SK-N-SH (cell line): ENCODE measurements at regions not wholly inside any gene's neighbourhood (a gene's known extent, or its start where the extent isn't known, plus 50 kb on each side); places are given as distances from the start of the nearest gene placed in this dataset.

Experiments used
- CTCF ChIA-PET: fragments of 300-600, 350-600 bp; formaldehyde crosslinking; extraction: SDS; loops from one replicate; lab custom pipeline; 2021; lab: Yijun Ruan, JAX
- POLR2A ChIA-PET: fragments of 350-600 bp; sonication (Branson Sonifier 250); formaldehyde crosslinking; extraction: SDS; loops from one replicate; lab custom pipeline; 2020; ENCODE audit warnings: antibody characterized with exemption, inconsistent platforms; lab: Yijun Ruan, JAX
- DNase-seq: peaks from one replicate; pipeline ENCODE4 v3.0.0; 2012
- H2AFZ ChIP-seq: fragments of 200-600 bp; sonication (generic); 2 replicates; pipeline ENCODE4 v1.8.1; 2016; ENCODE audit warnings: antibody characterized with exemption, mild to moderate bottlenecking, low read depth
- H3F3A ChIP-seq: fragments of 200-600 bp; sonication (generic); replicated peaks from 2 replicates; pipeline ENCODE3; 2016; ENCODE audit warnings: antibody characterized with exemption, mild to moderate bottlenecking; ENCODE audit not compliant: insufficient read depth
- H3K27ac ChIP-seq, 2 experiments: fragments of 200-500 bp in 1 of 2; fragments of 200-600 bp in 1 of 2; sonication (Bioruptor generic) in 1 of 2; sonication (generic), shearing (Covaris generic) in 1 of 2; 2 replicates each; pipeline versions ENCODE4 v1.5.1 to v1.6.1; 2014 to 2016; ENCODE audit warnings: low read depth in 2 of 2, inconsistent platforms in 1 of 2, low read length in 1 of 2, mild to moderate bottlenecking in 1 of 2, mixed read lengths in 1 of 2
- H3K27me3 ChIP-seq: fragments of 200-600 bp; sonication (generic), shearing (Covaris generic); 2 replicates; pipeline ENCODE4 v1.6.1; 2016; ENCODE audit warnings: mixed run types; ENCODE audit not compliant: insufficient read depth
- H3K36me3 ChIP-seq, 2 experiments: fragments of 200-500 bp in 1 of 2; fragments of 200-600 bp in 1 of 2; sonication (Bioruptor generic) in 1 of 2; sonication (generic) in 1 of 2; replicated peaks in 1 of 2; 2 replicates each; pipeline versions ENCODE3 to v1.5.1; 2014 to 2016; ENCODE audit warnings: low read length in 1 of 2, mild to moderate bottlenecking in 1 of 2; ENCODE audit not compliant: insufficient read depth in 2 of 2, control insufficient read depth in 1 of 2
- H3K4me1 ChIP-seq, 2 experiments: fragments of 200-500 bp in 1 of 2; fragments of 200-600 bp in 1 of 2; sonication (Bioruptor generic) in 1 of 2; sonication (generic), shearing (Covaris generic) in 1 of 2; 2 replicates each; pipeline versions ENCODE4 v1.5.1 to v1.6.1; 2014 to 2016; ENCODE audit warnings: low read depth in 1 of 2, low read length in 1 of 2, mixed run types in 1 of 2; ENCODE audit not compliant: insufficient read depth in 2 of 2, control insufficient read depth in 1 of 2
- H3K4me2 ChIP-seq: fragments of 200-600 bp; sonication (generic), shearing (Covaris generic); 2 replicates; pipeline ENCODE4 v1.6.1; 2017; ENCODE audit warnings: mixed run types
- H3K4me3 ChIP-seq, 2 experiments: fragments of 200-500 bp in 1 of 2; fragments of 200-600 bp in 1 of 2; sonication (Bioruptor generic) in 1 of 2; sonication (generic), shearing (Covaris generic) in 1 of 2; 2 replicates each; pipeline versions ENCODE4 v1.5.1 to v1.8.1; 2014 to 2016; ENCODE audit warnings: low read depth in 2 of 2, inconsistent platforms in 1 of 2, low read length in 1 of 2, mild to moderate bottlenecking in 1 of 2, mixed read lengths in 1 of 2, moderate library complexity in 1 of 2
- H3K79me2 ChIP-seq: fragments of 200-600 bp; sonication (generic); 2 replicates; pipeline ENCODE4 v1.8.1; 2017; ENCODE audit warnings: mild to moderate bottlenecking; ENCODE audit not compliant: insufficient read depth
- H3K9ac ChIP-seq: fragments of 200-600 bp; sonication (generic); 2 replicates; pipeline ENCODE4 v1.6.1; 2017; ENCODE audit warnings: mixed run types
- H3K9me2 ChIP-seq: fragments of 200-600 bp; sonication (generic); 2 replicates; pipeline ENCODE4 v1.6.1; 2017; ENCODE audit warnings: mixed run types
- H3K9me3 ChIP-seq: fragments of 200-600 bp; sonication (generic); 2 replicates; pipeline ENCODE4 v1.6.1; 2017; ENCODE audit warnings: mixed run types, mild to moderate bottlenecking, moderate library complexity
- H4K20me1 ChIP-seq: fragments of 200-600 bp; sonication (generic); 2 replicates; pipeline ENCODE4 v1.6.1; 2017; ENCODE audit warnings: mild to moderate bottlenecking, mixed run types; ENCODE audit not compliant: insufficient read depth
- EP300 ChIP-seq, 2 experiments: IDR thresholded peaks; 2 replicates each; pipeline versions ENCODE4 v1.4.0 to v1.6.1; 2012; ENCODE audit warnings: borderline replicate concordance in 1 of 2, low read depth in 1 of 2, low read length in 1 of 2
- FOSL2 ChIP-seq: IDR thresholded peaks from 2 replicates; pipeline ENCODE4 v1.4.0; 2012; ENCODE audit warnings: low read depth, mild to moderate bottlenecking, moderate library complexity, borderline replicate concordance
- FOXJ3 ChIP-seq: sonication (generic); formaldehyde crosslinking; IDR thresholded peaks from 2 replicates; pipeline ENCODE4 v1.5.1; 2020; ENCODE audit warnings: mild to moderate bottlenecking, missing genetic modification reagents
- GABPA ChIP-seq: IDR thresholded peaks from 2 replicates; pipeline ENCODE4 v1.4.0; 2012; ENCODE audit warnings: low read depth, mild to moderate bottlenecking
- GATA2 ChIP-seq: sonication (generic); formaldehyde crosslinking; IDR thresholded peaks from 2 replicates; pipeline ENCODE4 v1.5.0; 2020; ENCODE audit warnings: mild to moderate bottlenecking, missing genetic modification reagents
- JUND ChIP-seq: IDR thresholded peaks from 2 replicates; pipeline ENCODE4 v1.4.0; 2012
- MAX ChIP-seq: IDR thresholded peaks from 2 replicates; pipeline ENCODE4 v1.4.0; 2012; ENCODE audit warnings: low read depth
- NFIC ChIP-seq: IDR thresholded peaks from 2 replicates; pipeline ENCODE4 v1.4.0; 2012; ENCODE audit warnings: borderline replicate concordance
- POLR2AphosphoS5 ChIP-seq: IDR thresholded peaks from 2 replicates; pipeline ENCODE4 v1.6.1; 2012; ENCODE audit warnings: low read depth, low read length
- RAD21 ChIP-seq: IDR thresholded peaks from 2 replicates; pipeline ENCODE4 v1.6.1; 2012; ENCODE audit warnings: mild to moderate bottlenecking, low read length
- RCOR1 ChIP-seq: fragments of 150-350 bp; IDR thresholded peaks from 2 replicates; pipeline ENCODE4 v1.6.1; 2017; ENCODE audit warnings: antibody characterized with exemption, low read length
- REST ChIP-seq: IDR thresholded peaks from 2 replicates; pipeline ENCODE4 v1.6.1; 2012; ENCODE audit warnings: mild to moderate bottlenecking, low read depth, low read length, moderate library complexity
- RFX5 ChIP-seq: IDR thresholded peaks from 2 replicates; pipeline ENCODE4 v1.6.1; 2012; ENCODE audit warnings: mild to moderate bottlenecking, improper control_type of control experiment, low read length
- RXRA ChIP-seq: IDR thresholded peaks from 2 replicates; pipeline ENCODE4 v1.4.0; 2012; ENCODE audit warnings: low read depth, mild to moderate bottlenecking, borderline replicate concordance
- SMC3 ChIP-seq: IDR thresholded peaks from 2 replicates; pipeline ENCODE4 v1.6.1; 2012; ENCODE audit warnings: low read depth, low read length, improper control_type of control experiment
- TEAD4 ChIP-seq: IDR thresholded peaks from 2 replicates; pipeline ENCODE4 v1.4.0; 2012; ENCODE audit warnings: mild to moderate bottlenecking, borderline replicate concordance; ENCODE audit not compliant: insufficient read depth
- USF1 ChIP-seq: IDR thresholded peaks from 2 replicates; pipeline ENCODE4 v1.4.0; 2012; ENCODE audit warnings: low read depth, borderline replicate concordance
- ZBTB33 ChIP-seq: IDR thresholded peaks from 2 replicates; pipeline ENCODE4 v1.4.0; 2012; ENCODE audit warnings: low read depth, borderline replicate concordance
- WGBS: methylation state at CpG from one replicate; pipeline ENCODE4 v1.1.6; 2017; ENCODE audit warnings: low lambda C conversion rate; 5-methylcytosine and 5-hydroxymethylcytosine counted together

GRCh38 chr7:118502235-118502634 is 277.7 kb downstream of the ANKRD7 start:
- Histone ChIP-seq H3K4me2 (no peak overlapping the region), H3K27ac (no peak overlapping the region), H3K9ac (no peak overlapping the region), H3K4me1 (peaks cover 0 to 2% of the 10 kb centered on the region in 2 experiments; a peak in 2 of 4 replicates), H3K36me3 (no peaks in the 10 kb centered on the region), H3F3A (no peaks in the 10 kb centered on the region), H4K20me1 (no peaks in the 10 kb centered on the region), H3K9me2 (no peaks in the 10 kb centered on the region), H3K79me2 (no peaks in the 10 kb centered on the region), H2AFZ (no peak overlapping the region), H3K27me3 (no peaks in the 10 kb centered on the region), H3K4me3 (no peak overlapping the region), H3K9me3 (no peaks in the 10 kb centered on the region)
- 38% methylated on average over 3 of the region's 3 CpGs for WGBS
- TF ChIP-seq GABPA (no peak), FOXJ3 (no peak), JUND (no peak), POLR2AphosphoS5 (no peak), RCOR1 (no peak), GATA2 (CRISPR knock-in tag) (no peak), EP300 (IDR thresholded peaks at IDR 0.05; ENCODE audit: borderline replicate concordance in 1 of 2, low read depth in 1 of 2, low read length in 1 of 2) (no peak), REST (no peak), SMC3 (no peak), RFX5 (no peak), TEAD4 (no peak), RAD21 (no peak), RXRA (no peak), MAX (no peak)
- ChIA-PET POLR2A (no interaction called here), CTCF (no interaction called here)
- no peak for DNase-seq

DNA sequence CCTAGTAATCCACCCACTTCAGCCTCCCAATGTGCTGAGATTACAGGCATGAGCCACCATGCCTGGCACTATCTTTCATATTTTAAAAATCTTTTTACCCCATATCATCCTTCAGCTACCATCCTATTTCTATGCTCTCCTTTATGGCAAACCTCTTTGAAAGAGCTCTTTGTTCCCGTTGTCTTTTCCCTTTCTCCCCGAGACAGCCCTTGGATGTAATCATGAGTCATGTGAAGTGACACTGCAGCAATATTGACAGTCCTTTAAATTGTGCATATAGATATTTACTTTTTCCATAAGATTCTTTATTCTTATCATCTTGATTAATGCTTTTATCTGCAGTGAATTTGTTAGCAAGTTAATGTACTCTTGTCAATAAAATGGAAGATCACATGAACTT is 286.6 kb downstream of the ANKRD7 start:
- WGBS, result 19% methylated on average over 2 of the region's 2 CpGs
- H3K9me3 ChIP-seq, result no peaks in the 10 kb centered on the region
- H3K79me2 ChIP-seq, result no peaks in the 10 kb centered on the region
- ChIA-PET CTCF (no interaction called here), POLR2A (no interaction called here)
- no peaks in the 10 kb centered on the region for H3K4me1 ChIP-seq
- H3K27ac ChIP-seq, result no peak overlapping the region
- no peaks in the 10 kb centered on the region for H3K27me3 ChIP-seq
- H2AFZ ChIP-seq, result no peak overlapping the region; the same call in 1 of the 2 replicates
- no peak overlapping the region for H3K4me3 ChIP-seq
- no peaks in the 10 kb centered on the region for H4K20me1 ChIP-seq
- DNase-seq, result no peak
- no peaks in the 10 kb centered on the region for H3F3A ChIP-seq
- TF ChIP-seq NFIC, result no peak
- no peak for TF ChIP-seq FOSL2
- no peak for TF ChIP-seq JUND
- no peak for TF ChIP-seq ZBTB33
- TF ChIP-seq USF1, result no peak
- no peak overlapping the region for H3K4me2 ChIP-seq
- no peak overlapping the region for H3K9ac ChIP-seq
- H3K36me3 ChIP-seq, result no peaks in the 10 kb centered on the region
- H3K9me2 ChIP-seq, result no peaks in the 10 kb centered on the region
